BE2C (cell line): ENCODE measurements at regions not wholly inside any gene's neighbourhood (a gene's known extent, or its start where the extent isn't known, plus 50 kb on each side); places are given as distances from the start of the nearest gene placed in this dataset.

Source experiments
- DNase-seq: peaks from one replicate; pipeline ENCODE4 v3.0.0-alpha.2; 2020
- H3K27me3 ChIP-seq: fragments of 250-450 bp; sonication (Bioruptor Pico); 2 replicates; pipeline ENCODE4 v1.5.1; 2020; ENCODE audit warnings: mild to moderate bottlenecking
- H3K36me3 ChIP-seq: fragments of 250-450 bp; sonication (Bioruptor Pico); 2 replicates; pipeline ENCODE4 v1.5.1; 2020; ENCODE audit warnings: mild to moderate bottlenecking
- H3K4me1 ChIP-seq: fragments of 250-450 bp; sonication (Bioruptor Pico); 2 replicates; pipeline ENCODE4 v1.5.1; 2020
- H3K4me3 ChIP-seq: 2 replicates; pipeline ENCODE4 v1.5.1; 2011; ENCODE audit warnings: low read depth, low read length
- H3K9me3 ChIP-seq: fragments of 250-450 bp; sonication (Bioruptor Pico); 2 replicates; pipeline ENCODE4 v1.5.1; 2020
- CTCF ChIP-seq: IDR thresholded peaks from 2 replicates; pipeline ENCODE4 v1.5.1; 2012; ENCODE audit warnings: mild to moderate bottlenecking, low read depth, low read length

GRCh38 chr6:40929176-40929575 lies 109.8 kb downstream of the UNC5CL start:
- no peak for TF ChIP-seq CTCF

GRCh38 chr6:40928763-40929162 lies 110.3 kb downstream of the UNC5CL start:
- Histone ChIP-seq H3K4me3 (no peak overlapping the region), H3K36me3 (no peaks in the 10 kb centered on the region), H3K27me3 (no peaks in the 10 kb centered on the region), H3K4me1 (no peaks in the 10 kb centered on the region), H3K9me3 (no peaks in the 10 kb centered on the region)
- no peak for DNase-seq
- TF ChIP-seq CTCF = no peak

More at GRCh38 chr6:40929176-40929575, 109.8 kb downstream of the UNC5CL start:
- Histone ChIP-seq H3K36me3 (no peaks in the 10 kb centered on the region), H3K4me3 (no peak overlapping the region), H3K9me3 (no peaks in the 10 kb centered on the region), H3K4me1 (no peaks in the 10 kb centered on the region), H3K27me3 (no peaks in the 10 kb centered on the region)
- no peak for DNase-seq

DNA sequence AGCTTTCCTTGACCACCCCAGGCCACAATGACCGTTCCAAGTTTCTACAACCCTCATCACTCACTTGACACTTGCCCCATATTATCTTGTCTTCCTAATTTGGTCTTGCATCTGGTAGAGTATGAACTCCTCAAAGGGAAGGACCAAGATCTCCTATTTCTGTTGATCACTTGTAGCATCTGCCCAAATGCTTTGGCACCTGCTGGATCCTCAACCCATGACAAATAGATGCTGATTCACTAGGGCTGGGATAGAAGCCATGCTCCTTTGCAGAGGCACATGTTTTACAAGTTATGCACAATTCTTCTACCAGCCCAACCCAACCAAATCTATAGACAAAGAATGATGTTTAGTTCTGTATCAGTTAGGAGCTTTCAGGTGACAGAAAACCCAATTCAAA lies 110.7 kb downstream of the UNC5CL start:
- no peaks in the 10 kb centered on the region for H3K36me3 ChIP-seq
- H3K4me1 ChIP-seq = no peaks in the 10 kb centered on the region
- H3K9me3 ChIP-seq = no peaks in the 10 kb centered on the region
- H3K27me3 ChIP-seq = no peaks in the 10 kb centered on the region
- H3K4me3 ChIP-seq = no peak overlapping the region
- no peak for DNase-seq
- no peak for TF ChIP-seq CTCF

- H3K4me3 ChIP-seq = no peak overlapping the region
- no peaks in the 10 kb centered on the region; the same call in 1 of the 2 replicates for H3K27me3 ChIP-seq
- no peaks in the 10 kb centered on the region for H3K4me1 ChIP-seq
- no peak for DNase-seq
- no peak for TF ChIP-seq CTCF
- H3K36me3 ChIP-seq = no peaks in the 10 kb centered on the region
- H3K9me3 ChIP-seq = no peaks in the 10 kb centered on the region
Observed at GRCh38 chr6:40925341-40925740, 113.7 kb downstream of the UNC5CL start.

DNA sequence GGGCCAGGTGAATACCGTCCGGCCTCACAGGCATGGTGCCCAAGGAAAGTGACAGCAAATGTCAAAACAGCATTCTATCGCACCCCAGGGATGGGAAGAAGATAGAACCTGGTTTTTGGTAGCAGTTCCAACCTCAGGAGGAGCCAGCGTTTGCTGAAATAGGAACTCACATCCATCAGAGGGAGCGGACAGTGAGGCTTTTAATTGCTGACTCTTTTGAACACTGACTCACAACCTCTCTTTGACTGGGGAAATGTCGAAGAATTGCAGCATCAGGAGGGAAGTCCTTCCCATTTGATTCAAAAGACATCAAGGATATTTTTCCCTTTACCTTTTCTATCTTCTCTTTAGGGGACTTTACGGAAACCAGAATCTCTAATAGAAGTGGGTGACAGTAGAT lies 114.2 kb downstream of the UNC5CL start:
- no peaks in the 10 kb centered on the region; the same call in 1 of the 2 replicates for H3K27me3 ChIP-seq
- no peaks in the 10 kb centered on the region for H3K36me3 ChIP-seq
- DNase-seq = no peak
- no peak overlapping the region for H3K4me3 ChIP-seq
- no peaks in the 10 kb centered on the region for H3K9me3 ChIP-seq
- TF ChIP-seq CTCF = no peak
- no peaks in the 10 kb centered on the region for H3K4me1 ChIP-seq

- no peak for DNase-seq
- no peaks in the 10 kb centered on the region for H3K4me1 ChIP-seq
- H3K27me3 ChIP-seq = no peaks in the 10 kb centered on the region; the same call in 1 of the 2 replicates
- H3K4me3 ChIP-seq = no peak overlapping the region
- TF ChIP-seq CTCF = no peak
- no peaks in the 10 kb centered on the region for H3K36me3 ChIP-seq
- no peaks in the 10 kb centered on the region for H3K9me3 ChIP-seq
Observed at GRCh38 chr6:40923880-40924279, 115.1 kb downstream of the UNC5CL start.
